ENCODE measurements at regions not wholly inside any gene's neighbourhood (a gene's known extent, or its start where the extent isn't known, plus 50 kb on each side); places are given as distances from the start of the nearest gene placed in this dataset.

- TF ChIP-seq EZH2 (IDR thresholded peaks at IDR 0.05; ENCODE audit: borderline replicate concordance, insufficient read depth, low read length, poor library complexity, severe bottlenecking) (no peak), CTCF (IDR thresholded peaks at IDR 0.05; ENCODE audit: poor library complexity, severe bottlenecking) (no peak), TAF1 (IDR thresholded peaks at IDR 0.05; ENCODE audit: low read depth) (no peak)
These were observed 166.2 kb upstream of the NDN start for GRCh38 chr15:23853286-23853685.

All from neural cell (in vitro differentiated cells).